OCI-LY3 (cell line): ENCODE measurements at regions not wholly inside any gene's neighbourhood (a gene's known extent, or its start where the extent isn't known, plus 50 kb on each side); places are given as distances from the start of the nearest gene placed in this dataset.

ENCODE experiments used
- H2AFZ ChIP-seq: fragments of 200-600, 300-600 bp; shearing (Covaris generic); 2 replicates; pipeline ENCODE4 v1.6.0; 2014; ENCODE audit warnings: antibody characterized with exemption, low read depth, low read length
- H3K27ac ChIP-seq: fragments of 200-600, 300-600 bp; sonication (generic); 2 replicates; pipeline ENCODE4 v1.5.1; 2014; ENCODE audit warnings: mild to moderate bottlenecking, low read length, moderate library complexity, mixed read lengths
- H3K27me3 ChIP-seq: fragments of 200-600, 300-600 bp; sonication (generic); 2 replicates; pipeline ENCODE4 v1.6.1; 2014; ENCODE audit warnings: low read depth, low read length, mixed read lengths
- H3K36me3 ChIP-seq: fragments of 200-600, 300-600 bp; sonication (generic); replicated peaks from 2 replicates; pipeline ENCODE3; 2014; ENCODE audit warnings: low read depth, low read length, mixed read lengths
- H3K4me1 ChIP-seq: fragments of 300-600, 200-600 bp; sonication (generic); 2 replicates; pipeline ENCODE4 v1.6.1; 2014; ENCODE audit warnings: low read length, mixed read lengths
- H3K4me2 ChIP-seq: fragments of 200-600, 300-600 bp; sonication (generic); 2 replicates; pipeline ENCODE4 v1.6.1; 2014; ENCODE audit warnings: low read length, mixed read lengths
- H3K4me3 ChIP-seq: fragments of 300-600, 200-600 bp; sonication (generic); 2 replicates; pipeline ENCODE4 v1.5.1; 2014; ENCODE audit warnings: antibody characterized with exemption, mild to moderate bottlenecking, low read length, moderate library complexity
- H3K79me2 ChIP-seq: fragments of 300-600, 200-600 bp; shearing (Covaris generic); 2 replicates; pipeline ENCODE4 v1.6.1; 2014; ENCODE audit warnings: mild to moderate bottlenecking, low read length, mixed read lengths
- H3K9ac ChIP-seq: fragments of 300-600, 200-600 bp; shearing (Covaris generic); 2 replicates; pipeline ENCODE4 v1.6.0; 2014; ENCODE audit warnings: mild to moderate bottlenecking, low read length, moderate library complexity
- H3K9me3 ChIP-seq: fragments of 200-600, 300-600 bp; shearing (Covaris generic); 2 replicates; pipeline ENCODE4 v1.6.1; 2014; ENCODE audit warnings: low read length, mixed read lengths; ENCODE audit not compliant: insufficient read depth
- H4K20me1 ChIP-seq: fragments of 200-600, 300-600 bp; sonication (generic); 2 replicates; pipeline ENCODE4 v1.6.1; 2016; ENCODE audit warnings: low read length, mixed read lengths; ENCODE audit not compliant: insufficient read depth
- CTCF ChIP-seq: fragments of 200-600, 300-600 bp; sonication (generic); IDR thresholded peaks from 2 replicates; pipeline ENCODE4 v1.5.1; 2014; ENCODE audit warnings: antibody characterized with exemption, low read length, low read depth
- EZH2phosphoT487 ChIP-seq: fragments of 200-600 bp; shearing (Covaris generic); IDR thresholded peaks from 2 replicates; pipeline ENCODE4 v1.6.1; 2018; ENCODE audit warnings: antibody characterized with exemption, mixed run types, low read depth

GRCh38 chr5:20105915-20106314 lies 117.9 kb upstream of the CDH18 start:
- Histone ChIP-seq H3K36me3 (no peaks in the 10 kb centered on the region), H2AFZ (no peak overlapping the region), H4K20me1 (no peaks in the 10 kb centered on the region), H3K4me2 (no peak overlapping the region), H3K27me3 (no peaks in the 10 kb centered on the region), H3K9me3 (no peaks in the 10 kb centered on the region), H3K4me3 (no peak overlapping the region), H3K27ac (no peak overlapping the region), H3K9ac (no peak overlapping the region), H3K79me2 (no peaks in the 10 kb centered on the region), H3K4me1 (no peaks in the 10 kb centered on the region)
- TF ChIP-seq CTCF, result no peak
- no peak for TF ChIP-seq EZH2phosphoT487

- Histone ChIP-seq H3K27me3 (no peaks in the 10 kb centered on the region), H3K79me2 (no peaks in the 10 kb centered on the region), H3K4me2 (no peak overlapping the region), H3K36me3 (no peaks in the 10 kb centered on the region), H4K20me1 (no peaks in the 10 kb centered on the region), H3K27ac (no peak overlapping the region), H3K9ac (no peak overlapping the region), H3K9me3 (no peaks in the 10 kb centered on the region), H3K4me1 (no peaks in the 10 kb centered on the region), H3K4me3 (no peak overlapping the region), H2AFZ (no peak overlapping the region)
- no peak for TF ChIP-seq EZH2phosphoT487
- TF ChIP-seq CTCF, result no peak
Observed at GRCh38 chr5:20102293-20102692, 114.3 kb upstream of the CDH18 start.

GRCh38 chr5:20098694-20099093 lies 110.7 kb upstream of the CDH18 start:
- Histone ChIP-seq H2AFZ (no peak overlapping the region), H3K4me3 (no peak overlapping the region), H3K36me3 (no peaks in the 10 kb centered on the region), H3K27me3 (no peaks in the 10 kb centered on the region), H4K20me1 (no peaks in the 10 kb centered on the region), H3K9ac (no peak overlapping the region), H3K9me3 (no peaks in the 10 kb centered on the region), H3K4me2 (no peak overlapping the region), H3K4me1 (no peaks in the 10 kb centered on the region), H3K79me2 (no peaks in the 10 kb centered on the region), H3K27ac (no peak overlapping the region)
- TF ChIP-seq CTCF, result no peak
- no peak for TF ChIP-seq EZH2phosphoT487

GRCh38 chr5:20088361-20088760 lies 100.4 kb upstream of the CDH18 start:
- no peaks in the 10 kb centered on the region for H3K79me2 ChIP-seq
- no peaks in the 10 kb centered on the region for H3K27me3 ChIP-seq
- H3K4me3 ChIP-seq, result no peak overlapping the region
- no peaks in the 10 kb centered on the region for H3K36me3 ChIP-seq
- no peak overlapping the region for H3K4me2 ChIP-seq
- H3K9me3 ChIP-seq, result no peaks in the 10 kb centered on the region
- TF ChIP-seq CTCF, result no peak
- no peak for TF ChIP-seq EZH2phosphoT487
- H4K20me1 ChIP-seq, result no peaks in the 10 kb centered on the region
- H3K27ac ChIP-seq, result no peak overlapping the region
- no peak overlapping the region for H3K9ac ChIP-seq
- H3K4me1 ChIP-seq, result no peaks in the 10 kb centered on the region
- H2AFZ ChIP-seq, result no peak overlapping the region
